SK-N-SH (cell line): ENCODE measurements at regions not wholly inside any gene's neighbourhood (a gene's known extent, or its start where the extent isn't known, plus 50 kb on each side); places are given as distances from the start of the nearest gene placed in this dataset.

Source experiments
- CTCF ChIA-PET: fragments of 300-600, 350-600 bp; formaldehyde crosslinking; extraction: SDS; loops from one replicate; lab custom pipeline; 2021; lab: Yijun Ruan, JAX
- POLR2A ChIA-PET: fragments of 350-600 bp; sonication (Branson Sonifier 250); formaldehyde crosslinking; extraction: SDS; loops from one replicate; lab custom pipeline; 2020; ENCODE audit warnings: antibody characterized with exemption, inconsistent platforms; lab: Yijun Ruan, JAX
- DNase-seq: peaks from one replicate; pipeline ENCODE4 v3.0.0; 2012
- H2AFZ ChIP-seq: fragments of 200-600 bp; sonication (generic); 2 replicates; pipeline ENCODE4 v1.8.1; 2016; ENCODE audit warnings: antibody characterized with exemption, mild to moderate bottlenecking, low read depth
- H3F3A ChIP-seq: fragments of 200-600 bp; sonication (generic); replicated peaks from 2 replicates; pipeline ENCODE3; 2016; ENCODE audit warnings: antibody characterized with exemption, mild to moderate bottlenecking; ENCODE audit not compliant: insufficient read depth
- H3K27ac ChIP-seq, 2 experiments: fragments of 200-500 bp in 1 of 2; fragments of 200-600 bp in 1 of 2; sonication (Bioruptor generic) in 1 of 2; sonication (generic), shearing (Covaris generic) in 1 of 2; 2 replicates each; pipeline versions ENCODE4 v1.5.1 to v1.6.1; 2014 to 2016; ENCODE audit warnings: low read depth in 2 of 2, inconsistent platforms in 1 of 2, low read length in 1 of 2, mild to moderate bottlenecking in 1 of 2, mixed read lengths in 1 of 2
- H3K27me3 ChIP-seq: fragments of 200-600 bp; sonication (generic), shearing (Covaris generic); 2 replicates; pipeline ENCODE4 v1.6.1; 2016; ENCODE audit warnings: mixed run types; ENCODE audit not compliant: insufficient read depth
- H3K36me3 ChIP-seq, 2 experiments: fragments of 200-500 bp in 1 of 2; fragments of 200-600 bp in 1 of 2; sonication (Bioruptor generic) in 1 of 2; sonication (generic) in 1 of 2; replicated peaks in 1 of 2; 2 replicates each; pipeline versions ENCODE3 to v1.5.1; 2014 to 2016; ENCODE audit warnings: low read length in 1 of 2, mild to moderate bottlenecking in 1 of 2; ENCODE audit not compliant: insufficient read depth in 2 of 2, control insufficient read depth in 1 of 2
- H3K4me1 ChIP-seq, 2 experiments: fragments of 200-500 bp in 1 of 2; fragments of 200-600 bp in 1 of 2; sonication (Bioruptor generic) in 1 of 2; sonication (generic), shearing (Covaris generic) in 1 of 2; 2 replicates each; pipeline versions ENCODE4 v1.5.1 to v1.6.1; 2014 to 2016; ENCODE audit warnings: low read depth in 1 of 2, low read length in 1 of 2, mixed run types in 1 of 2; ENCODE audit not compliant: insufficient read depth in 2 of 2, control insufficient read depth in 1 of 2
- H3K4me2 ChIP-seq: fragments of 200-600 bp; sonication (generic), shearing (Covaris generic); 2 replicates; pipeline ENCODE4 v1.6.1; 2017; ENCODE audit warnings: mixed run types
- H3K4me3 ChIP-seq, 2 experiments: fragments of 200-500 bp in 1 of 2; fragments of 200-600 bp in 1 of 2; sonication (Bioruptor generic) in 1 of 2; sonication (generic), shearing (Covaris generic) in 1 of 2; 2 replicates each; pipeline versions ENCODE4 v1.5.1 to v1.8.1; 2014 to 2016; ENCODE audit warnings: low read depth in 2 of 2, inconsistent platforms in 1 of 2, low read length in 1 of 2, mild to moderate bottlenecking in 1 of 2, mixed read lengths in 1 of 2, moderate library complexity in 1 of 2
- H3K79me2 ChIP-seq: fragments of 200-600 bp; sonication (generic); 2 replicates; pipeline ENCODE4 v1.8.1; 2017; ENCODE audit warnings: mild to moderate bottlenecking; ENCODE audit not compliant: insufficient read depth
- H3K9ac ChIP-seq: fragments of 200-600 bp; sonication (generic); 2 replicates; pipeline ENCODE4 v1.6.1; 2017; ENCODE audit warnings: mixed run types
- H3K9me2 ChIP-seq: fragments of 200-600 bp; sonication (generic); 2 replicates; pipeline ENCODE4 v1.6.1; 2017; ENCODE audit warnings: mixed run types
- H3K9me3 ChIP-seq: fragments of 200-600 bp; sonication (generic); 2 replicates; pipeline ENCODE4 v1.6.1; 2017; ENCODE audit warnings: mixed run types, mild to moderate bottlenecking, moderate library complexity
- H4K20me1 ChIP-seq: fragments of 200-600 bp; sonication (generic); 2 replicates; pipeline ENCODE4 v1.6.1; 2017; ENCODE audit warnings: mild to moderate bottlenecking, mixed run types; ENCODE audit not compliant: insufficient read depth
- EP300 ChIP-seq, 2 experiments: IDR thresholded peaks; 2 replicates each; pipeline versions ENCODE4 v1.4.0 to v1.6.1; 2012; ENCODE audit warnings: borderline replicate concordance in 1 of 2, low read depth in 1 of 2, low read length in 1 of 2
- FOXM1 ChIP-seq: IDR thresholded peaks from 2 replicates; pipeline ENCODE4 v1.4.0; 2012; ENCODE audit warnings: low read depth, mild to moderate bottlenecking
- GABPA ChIP-seq: IDR thresholded peaks from 2 replicates; pipeline ENCODE4 v1.4.0; 2012; ENCODE audit warnings: low read depth, mild to moderate bottlenecking
- MAX ChIP-seq: IDR thresholded peaks from 2 replicates; pipeline ENCODE4 v1.4.0; 2012; ENCODE audit warnings: low read depth
- MEF2A ChIP-seq: IDR thresholded peaks from 2 replicates; pipeline ENCODE4 v1.4.0; 2012; ENCODE audit warnings: low read depth, borderline replicate concordance
- MXI1 ChIP-seq: IDR thresholded peaks from 2 replicates; pipeline ENCODE4 v1.6.1; 2012; ENCODE audit warnings: mild to moderate bottlenecking, low read depth, low read length, improper control_type of control experiment
- NRF1 ChIP-seq: IDR thresholded peaks from 2 replicates; pipeline ENCODE4 v1.6.1; 2012; ENCODE audit warnings: low read depth, mild to moderate bottlenecking, low read length
- PBX3 ChIP-seq: IDR thresholded peaks from 2 replicates; pipeline ENCODE4; 2012
- RAD21 ChIP-seq: IDR thresholded peaks from 2 replicates; pipeline ENCODE4 v1.6.1; 2012; ENCODE audit warnings: mild to moderate bottlenecking, low read length
- RCOR1 ChIP-seq: fragments of 150-350 bp; IDR thresholded peaks from 2 replicates; pipeline ENCODE4 v1.6.1; 2017; ENCODE audit warnings: antibody characterized with exemption, low read length
- RXRA ChIP-seq: IDR thresholded peaks from 2 replicates; pipeline ENCODE4 v1.4.0; 2012; ENCODE audit warnings: low read depth, mild to moderate bottlenecking, borderline replicate concordance
- TAF1 ChIP-seq: IDR thresholded peaks from 2 replicates; pipeline ENCODE4 v1.6.1; 2012; ENCODE audit warnings: low read depth, mild to moderate bottlenecking, low read length, moderate library complexity, borderline replicate concordance
- TCF12 ChIP-seq: IDR thresholded peaks from 2 replicates; pipeline ENCODE4 v1.4.0; 2012
- YY1 ChIP-seq: IDR thresholded peaks from 2 replicates; pipeline ENCODE4 v1.4.0; 2012; ENCODE audit warnings: low read depth, mild to moderate bottlenecking
- WGBS: methylation state at CpG from one replicate; pipeline ENCODE4 v1.1.6; 2017; ENCODE audit warnings: low lambda C conversion rate; 5-methylcytosine and 5-hydroxymethylcytosine counted together

- TF ChIP-seq EP300 (IDR thresholded peaks at IDR 0.05; ENCODE audit: borderline replicate concordance in 1 of 2, low read depth in 1 of 2, low read length in 1 of 2) (no peak), MXI1 (no peak)
- POLR2A ChIA-PET: no interaction called here
- Histone ChIP-seq H3K9me2 (no peaks in the 10 kb centered on the region), H3K4me2 (no peak overlapping the region), H3K9ac (no peak overlapping the region), H3K9me3 (no peaks in the 10 kb centered on the region), H3K4me1 (no peaks in the 10 kb centered on the region), H3K4me3 (no peak overlapping the region), H2AFZ (no peak overlapping the region), H3K36me3 (no peaks in the 10 kb centered on the region), H4K20me1 (no peaks in the 10 kb centered on the region), H3K27me3 (no peaks in the 10 kb centered on the region), H3K27ac (no peak overlapping the region), H3K79me2 (no peaks in the 10 kb centered on the region), H3F3A (no peaks in the 10 kb centered on the region)
- DNase-seq: no peak
- WGBS: 3% methylated on average over 1 of the region's 1 CpG
- CTCF ChIA-PET: no interaction called here
Measured at GRCh38 chr4:170214731-170215130, 125.0 kb upstream of the AADAT start.

GRCh38 chr4:170214101-170214500, 124.3 kb upstream of the AADAT start:
- WGBS: 5% methylated on average over 1 of the region's 1 CpG
- no peaks in the 10 kb centered on the region for H3K4me1 ChIP-seq
- H3K4me3 ChIP-seq: no peak overlapping the region
- ChIA-PET POLR2A (no interaction called here), CTCF (no interaction called here)
- H3K79me2 ChIP-seq: no peaks in the 10 kb centered on the region
- no peaks in the 10 kb centered on the region for H3F3A ChIP-seq
- no peaks in the 10 kb centered on the region for H3K9me3 ChIP-seq
- no peak overlapping the region for H3K27ac ChIP-seq
- H3K4me2 ChIP-seq: no peak overlapping the region
- no peak overlapping the region for H2AFZ ChIP-seq
- no peaks in the 10 kb centered on the region for H3K36me3 ChIP-seq
- H3K9me2 ChIP-seq: no peaks in the 10 kb centered on the region
- no peak for TF ChIP-seq GABPA
- no peak for TF ChIP-seq YY1
- no peak for TF ChIP-seq RAD21
- no peak for TF ChIP-seq FOXM1
- TF ChIP-seq MAX: no peak
- no peak for TF ChIP-seq TCF12
- H4K20me1 ChIP-seq: no peaks in the 10 kb centered on the region
- no peak overlapping the region for H3K9ac ChIP-seq
- H3K27me3 ChIP-seq: no peaks in the 10 kb centered on the region
- no peak for DNase-seq

GRCh38 chr4:170202721-170203120, 113.0 kb upstream of the AADAT start:
- Histone ChIP-seq H3K27me3 (no peaks in the 10 kb centered on the region), H2AFZ (no peak overlapping the region), H3K4me3 (no peak overlapping the region), H3K9me2 (no peaks in the 10 kb centered on the region), H3F3A (no peaks in the 10 kb centered on the region), H3K4me2 (no peak overlapping the region), H3K9ac (no peak overlapping the region), H3K36me3 (no peaks in the 10 kb centered on the region), H3K9me3 (no peaks in the 10 kb centered on the region), H3K4me1 (no peaks in the 10 kb centered on the region), H3K27ac (no peak overlapping the region), H3K79me2 (no peaks in the 10 kb centered on the region), H4K20me1 (no peaks in the 10 kb centered on the region)
- 3% methylated on average over 3 of the region's 3 CpGs for WGBS
- POLR2A ChIA-PET: no interaction called here
- TF ChIP-seq RXRA (no peak), TAF1 (no peak), FOXM1 (no peak), RCOR1 (no peak), MEF2A (no peak), PBX3 (no peak), NRF1 (no peak), GABPA (no peak), RAD21 (no peak)
- CTCF ChIA-PET: interaction anchor here (1.4 kb wide), 1 partner anchor 57 kb away, joined by 7 read pairs; no protein-coding TSS in a partner anchor
- DNase-seq: no peak
